22Rv1 (cell line): ENCODE measurements at regions not wholly inside any gene's neighbourhood (a gene's known extent, or its start where the extent isn't known, plus 50 kb on each side); places are given as distances from the start of the nearest gene placed in this dataset.

Source experiments
- CTCF ChIP-seq: fragments of 450-650 bp; IDR thresholded peaks from 2 replicates; pipeline ENCODE4 v1.5.1; 2017; ENCODE audit warnings: mild to moderate bottlenecking
- ZFX ChIP-seq: fragments of 450-650 bp; IDR thresholded peaks from 2 replicates; pipeline ENCODE4 v1.6.1; 2017; ENCODE audit warnings: antibody characterized with exemption, borderline replicate concordance

- TF ChIP-seq CTCF (no peak), ZFX (no peak)
These were observed 205.0 kb upstream of the LRFN2 start for GRCh38 chr6:40792183-40792582.
